ENCODE measurements at regions not wholly inside any gene's neighbourhood (a gene's known extent, or its start where the extent isn't known, plus 50 kb on each side); places are given as distances from the start of the nearest gene placed in this dataset.

DNA sequence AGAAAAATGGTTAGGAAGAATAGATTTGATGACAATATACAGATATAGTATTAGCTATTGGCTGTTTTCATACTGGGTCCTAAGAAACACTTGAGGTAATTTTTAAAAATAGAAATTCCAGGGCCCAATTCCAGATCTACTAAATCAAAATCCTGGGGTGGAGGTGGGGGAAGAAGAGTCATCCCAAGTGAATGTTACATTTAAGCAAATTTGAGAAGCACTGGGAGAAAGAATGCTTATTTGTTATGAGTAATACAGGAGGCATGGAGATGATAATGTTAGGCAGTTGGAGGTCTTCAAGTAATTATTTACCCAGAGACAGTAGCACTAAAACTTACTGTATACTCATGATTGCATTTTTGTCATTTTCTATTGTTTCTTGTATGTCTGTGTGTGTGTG, 93.0 kb upstream of the DAB2 start:
- no peak for DNase-seq (ENCODE audit: low read depth in 2 of 2)

DNA sequence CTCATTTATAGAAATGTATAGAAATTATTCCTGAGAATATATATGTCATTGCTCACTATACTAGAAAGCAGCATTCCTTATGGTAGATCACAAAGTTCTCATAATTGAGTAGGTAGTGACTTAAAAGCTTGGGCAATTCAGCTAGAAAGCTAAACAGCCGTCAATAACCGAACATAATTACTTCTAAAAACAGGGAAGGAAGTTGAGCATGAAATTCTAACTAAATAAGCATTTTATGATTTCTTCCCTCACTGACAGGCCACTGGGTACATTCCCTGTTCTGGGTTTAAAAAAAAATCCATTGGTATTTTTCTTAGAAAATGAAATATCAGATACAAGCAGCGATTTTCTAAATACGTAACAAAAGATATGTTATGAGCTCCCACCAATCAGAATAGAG, 91.1 kb upstream of the DAB2 start:
- DNase-seq (ENCODE audit: low read depth in 2 of 2) = no peak

DNA sequence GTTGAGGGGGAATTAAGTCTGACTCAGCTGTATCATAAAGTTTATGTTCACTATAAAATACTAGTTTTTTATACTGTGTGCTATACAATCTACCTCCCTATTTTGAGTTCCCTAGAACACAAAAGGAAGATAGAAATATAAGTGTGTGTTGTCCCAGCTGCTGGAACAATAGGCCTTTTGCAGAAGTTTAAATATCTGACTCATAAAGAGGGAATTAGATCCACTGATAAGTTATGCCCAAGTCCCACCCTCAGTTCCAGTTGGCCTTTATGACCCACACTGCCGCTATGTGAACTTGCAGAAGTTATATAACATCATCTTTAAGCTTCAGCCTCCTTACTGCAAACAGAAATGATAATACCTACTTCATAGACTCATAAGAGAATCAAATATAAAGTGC, 88.5 kb upstream of the DAB2 start:
- no peak for DNase-seq (ENCODE audit: low read depth in 2 of 2)

DNA sequence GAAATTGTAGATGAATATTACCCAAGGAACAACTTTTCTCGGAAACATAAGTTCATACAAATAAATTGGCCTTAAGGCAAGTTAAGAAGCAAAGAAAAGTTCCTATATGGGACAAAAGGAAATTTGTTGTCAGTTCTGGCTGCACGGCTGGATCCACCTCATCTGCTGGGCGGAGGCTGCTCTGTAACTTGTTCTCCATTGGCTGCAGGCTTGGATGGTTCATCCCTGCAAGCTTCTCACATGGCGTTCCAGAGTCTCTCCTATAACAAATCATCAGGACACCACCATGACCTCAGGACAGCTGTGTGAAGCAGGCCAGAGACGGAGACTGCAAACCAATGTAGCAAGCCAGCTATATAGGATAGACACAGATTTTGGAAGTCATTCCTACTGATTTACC, 81.4 kb upstream of the DAB2 start:
- no peak for DNase-seq (ENCODE audit: low read depth in 2 of 2)

DNA sequence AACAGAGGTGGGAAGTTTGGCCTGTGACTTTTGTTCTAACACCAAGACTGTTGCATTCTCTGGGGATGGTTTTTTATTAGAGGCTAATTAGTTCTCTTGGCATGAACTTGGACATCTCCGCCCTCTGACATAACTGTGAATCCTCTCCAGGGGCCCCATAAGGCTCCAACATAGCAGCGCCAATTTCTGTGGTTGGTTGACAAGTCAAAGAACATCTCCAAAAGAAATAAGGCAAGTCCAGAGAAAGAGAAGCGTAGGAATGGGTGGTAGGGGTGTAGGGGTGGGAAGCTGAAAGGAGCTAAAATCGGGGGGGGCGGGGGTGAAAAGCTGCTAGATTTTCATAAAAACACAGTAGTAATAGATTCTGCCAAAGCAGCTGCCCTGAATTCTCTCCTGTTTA, 81.0 kb upstream of the DAB2 start:
- no peak for DNase-seq (ENCODE audit: low read depth in 2 of 2)

DNA sequence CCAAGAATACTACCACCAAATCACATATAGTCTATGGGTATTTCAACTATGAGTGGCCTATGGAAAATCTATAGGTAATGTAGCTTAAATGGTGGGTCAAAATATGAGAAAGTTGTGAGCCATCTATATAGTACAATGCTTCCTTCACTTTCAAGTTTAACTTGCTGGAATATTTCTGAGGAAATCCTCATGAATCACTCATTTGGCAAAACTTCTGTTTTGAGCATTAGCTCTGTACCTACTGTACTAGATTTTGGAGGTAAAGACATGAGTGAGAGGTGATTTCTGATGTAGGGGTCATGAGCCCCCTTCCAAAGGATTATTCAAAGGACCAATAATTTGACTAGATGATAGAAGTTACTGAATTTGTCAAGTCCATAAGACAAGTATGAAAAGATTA, 80.6 kb upstream of the DAB2 start:
- no peak for DNase-seq (ENCODE audit: low read depth in 2 of 2)

DNA sequence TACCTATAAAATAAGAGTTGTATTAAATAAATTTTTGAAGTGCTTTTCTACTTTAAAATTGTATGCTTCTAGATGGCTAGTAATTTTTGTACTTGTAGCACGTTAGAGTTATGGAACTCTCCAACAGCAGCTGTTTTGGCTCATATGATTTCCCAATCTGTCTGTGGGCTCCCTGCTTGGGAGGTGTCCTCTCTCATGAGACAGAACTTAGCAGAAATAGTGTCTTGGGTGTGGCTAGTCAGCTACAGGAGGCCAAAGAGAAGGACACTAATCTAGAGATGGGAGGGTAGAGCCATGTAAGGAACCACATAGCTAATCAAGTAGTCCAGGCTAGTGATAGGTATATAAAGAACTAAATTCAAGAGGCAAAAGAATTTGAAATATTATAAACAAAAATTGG, 78.4 kb upstream of the DAB2 start:
- DNase-seq (ENCODE audit: low read depth in 2 of 2) = no peak

DNA sequence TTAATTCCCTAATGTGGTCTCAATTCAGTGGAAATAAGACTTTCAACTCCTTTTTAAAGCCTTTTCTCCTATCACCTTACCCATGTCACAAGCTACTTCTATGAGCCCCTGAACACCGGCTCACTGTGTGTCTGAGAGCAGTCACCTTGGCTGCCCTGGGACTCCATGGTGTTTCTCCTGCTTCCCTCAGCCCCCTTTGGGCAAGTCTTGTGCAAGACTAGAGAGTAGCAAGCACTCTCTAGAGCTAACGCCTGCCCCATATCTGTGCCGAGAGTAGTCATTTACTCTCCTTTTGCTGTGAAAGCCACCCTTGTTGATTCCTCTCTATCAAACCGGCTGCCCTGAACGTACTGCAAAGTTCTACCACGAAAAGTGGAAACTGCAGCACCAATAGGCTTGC, 77.9 kb upstream of the DAB2 start:
- no peak for DNase-seq (ENCODE audit: low read depth in 2 of 2)

DNA sequence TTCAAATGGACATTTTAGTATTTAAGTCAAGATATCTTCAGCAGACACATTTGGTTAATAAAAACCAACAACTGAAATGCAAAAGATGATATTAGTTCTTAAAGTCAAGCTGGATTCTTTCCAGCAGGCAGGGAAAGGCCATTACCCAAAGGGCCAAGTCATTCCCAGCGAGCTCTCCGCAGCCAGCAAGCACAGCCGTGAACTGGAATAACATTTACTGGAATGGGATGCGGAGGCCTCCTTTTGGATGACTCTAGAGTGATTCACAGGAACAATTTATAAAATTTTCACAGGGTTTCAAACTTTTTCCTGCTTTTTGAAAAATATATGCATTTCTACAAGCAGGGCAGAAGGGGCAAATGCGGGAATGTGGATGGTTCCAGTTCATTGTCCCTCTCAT, 76.6 kb upstream of the DAB2 start:
- DNase-seq (ENCODE audit: low read depth in 2 of 2) = no peak

DNA sequence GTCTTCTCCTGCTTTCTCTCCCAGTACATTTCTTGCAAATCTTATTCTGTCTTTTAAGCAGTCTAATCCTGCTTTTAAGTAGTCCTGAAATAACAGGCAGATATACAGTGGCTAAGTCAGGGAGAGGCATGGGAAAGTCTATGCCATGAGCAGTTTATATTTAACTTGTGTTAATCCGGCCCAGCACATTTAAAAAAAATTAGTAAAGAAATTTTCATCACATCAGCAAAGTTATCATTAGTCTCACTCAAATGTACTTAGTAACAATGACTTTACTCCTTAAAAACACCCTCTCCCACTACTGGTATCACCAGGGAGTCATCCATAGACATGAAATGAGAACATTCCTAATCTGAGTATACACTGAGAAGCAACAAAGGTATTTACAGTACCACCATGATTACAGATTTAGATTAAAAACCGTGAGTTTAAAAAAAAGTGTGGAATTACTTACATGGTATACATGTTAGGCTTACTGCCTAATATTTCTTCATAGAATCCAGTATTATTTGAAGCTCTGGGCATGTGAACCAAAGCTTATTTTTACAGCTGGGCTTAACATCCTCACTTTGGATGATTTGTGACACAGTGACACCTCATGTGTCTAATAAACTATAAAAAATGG, 75.9 kb upstream of the DAB2 start:
- DNase-seq (ENCODE audit: low read depth in 2 of 2) = no peak

DNA sequence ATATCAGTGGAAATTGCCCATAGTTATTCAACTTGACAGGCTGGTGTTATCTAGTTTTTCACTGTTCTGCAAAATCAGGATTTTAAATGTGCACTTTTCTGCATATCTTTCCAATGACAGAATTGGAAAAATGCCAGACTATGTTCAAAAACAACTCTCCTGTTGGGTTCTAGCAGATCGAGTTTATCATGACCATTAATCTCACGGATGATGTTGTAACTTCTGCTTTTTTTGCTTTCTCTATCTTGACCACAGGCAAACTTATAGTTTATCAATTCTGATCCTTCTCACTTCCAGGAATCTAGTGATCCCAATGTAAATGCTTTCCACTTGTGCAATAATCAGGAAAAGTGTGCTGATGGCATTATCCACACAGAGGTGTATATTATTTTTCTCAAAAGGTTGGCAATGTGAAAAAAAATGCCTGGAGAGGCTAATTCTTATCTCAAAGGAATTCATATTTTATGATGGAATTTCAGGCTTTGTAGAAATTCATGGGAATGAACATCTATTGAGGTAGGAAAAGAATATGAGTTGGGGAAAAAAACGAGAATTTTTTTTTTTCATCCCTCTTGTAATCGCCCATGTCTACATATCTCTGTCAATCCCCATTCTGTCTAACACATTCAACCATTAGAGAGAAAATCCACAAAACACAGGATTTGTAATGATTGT, 73.6 kb upstream of the DAB2 start:
- no peak for DNase-seq (ENCODE audit: low read depth in 2 of 2)

DNA sequence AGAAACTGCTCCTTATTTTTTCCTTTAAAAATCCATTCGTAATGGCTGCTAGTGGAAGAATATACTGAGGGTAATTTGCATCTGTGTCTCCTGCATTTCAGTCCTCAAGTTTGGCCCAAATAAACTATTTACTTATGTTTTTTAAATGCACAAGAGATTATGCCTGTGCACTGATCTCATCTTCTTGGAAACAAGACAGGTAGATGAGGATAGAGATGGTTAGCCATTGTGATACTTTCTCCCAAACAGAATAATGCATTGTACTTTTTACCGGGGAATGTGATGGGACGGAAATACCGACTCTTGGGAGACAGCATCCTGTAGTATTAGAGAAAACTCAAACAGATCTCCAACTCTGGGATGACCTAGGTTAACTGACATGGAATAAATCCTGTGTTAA, 72.5 kb upstream of the DAB2 start:
- DNase-seq (ENCODE audit: low read depth in 2 of 2) = no peak

DNA sequence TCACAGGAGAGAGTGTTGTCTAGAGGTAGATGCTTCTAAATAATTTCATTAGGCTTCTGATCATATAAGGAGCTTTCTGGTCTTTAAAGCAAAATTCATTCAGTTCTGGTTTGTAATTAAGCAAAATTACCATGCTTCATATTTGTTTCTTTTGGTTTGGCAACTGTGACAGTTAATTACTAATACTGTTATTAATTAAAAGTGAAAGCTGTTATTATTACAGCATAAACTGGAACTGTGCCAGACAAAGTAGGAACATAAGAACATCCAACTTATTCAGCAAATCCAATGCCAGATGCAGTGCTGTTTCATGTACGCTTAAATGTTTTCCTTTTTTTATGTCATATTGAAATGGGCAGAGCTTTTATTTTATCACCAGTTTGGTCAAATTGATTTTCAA, 70.4 kb upstream of the DAB2 start:
- no peak for DNase-seq (ENCODE audit: low read depth in 2 of 2)

DNA sequence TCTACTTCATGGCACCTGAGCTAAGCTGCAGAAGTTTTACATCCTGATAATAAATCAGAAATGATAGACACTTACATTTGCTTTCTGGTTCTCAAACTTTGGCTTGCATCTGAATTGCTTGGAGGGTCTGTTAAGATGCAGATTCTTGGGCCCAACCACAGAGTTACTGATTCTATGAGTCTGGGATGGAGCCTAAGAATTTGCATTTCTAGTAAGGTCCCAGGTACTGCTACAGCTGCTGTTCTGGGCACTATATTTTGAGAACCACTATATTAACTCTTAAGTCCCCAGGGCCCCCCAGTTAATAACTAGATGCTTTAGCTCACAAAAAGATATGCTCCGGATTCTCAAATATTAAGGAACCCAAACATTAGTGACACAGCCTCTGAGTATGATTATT, 69.8 kb upstream of the DAB2 start:
- no peak for DNase-seq (ENCODE audit: low read depth in 2 of 2)

DNA sequence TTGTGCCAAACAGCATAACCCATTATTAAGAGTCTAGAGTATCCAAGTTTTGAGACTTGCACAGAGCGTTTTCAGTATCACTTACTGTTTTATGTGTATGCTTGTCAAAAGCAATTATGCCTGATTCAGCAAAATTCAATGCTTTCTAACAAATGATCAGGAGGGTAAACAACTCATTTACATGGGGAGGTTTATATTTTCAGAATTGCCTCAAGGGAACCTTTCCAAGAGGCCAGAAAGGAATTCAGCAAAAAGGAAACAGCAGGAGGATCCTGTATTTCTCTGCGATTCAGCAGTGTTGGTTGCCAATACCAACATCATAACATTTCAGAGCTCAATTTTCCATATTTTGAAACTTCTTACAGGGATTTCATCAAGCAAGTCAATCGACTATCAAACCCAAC, 69.3 kb upstream of the DAB2 start:
- no peak for DNase-seq (ENCODE audit: low read depth in 2 of 2)

DNA sequence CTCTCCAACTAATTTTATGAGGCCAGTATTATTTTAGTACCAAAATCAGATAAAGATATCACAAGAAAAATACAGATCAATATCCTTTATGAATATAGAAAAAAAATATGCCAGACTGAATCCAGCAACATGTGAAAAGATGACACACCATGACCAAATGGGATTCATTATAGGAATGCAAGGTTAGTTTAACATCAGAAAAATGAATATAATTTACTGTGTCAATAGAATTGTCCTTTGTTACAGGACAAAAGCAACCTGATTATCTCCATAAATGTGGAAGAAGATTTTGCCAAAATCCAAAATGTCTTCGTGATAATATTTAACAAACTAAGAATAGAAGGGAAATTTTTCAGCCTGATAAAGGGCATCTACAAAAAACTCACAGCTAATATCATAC, 66.4 kb upstream of the DAB2 start:
- DNase-seq (ENCODE audit: low read depth in 2 of 2) = no peak

DNA sequence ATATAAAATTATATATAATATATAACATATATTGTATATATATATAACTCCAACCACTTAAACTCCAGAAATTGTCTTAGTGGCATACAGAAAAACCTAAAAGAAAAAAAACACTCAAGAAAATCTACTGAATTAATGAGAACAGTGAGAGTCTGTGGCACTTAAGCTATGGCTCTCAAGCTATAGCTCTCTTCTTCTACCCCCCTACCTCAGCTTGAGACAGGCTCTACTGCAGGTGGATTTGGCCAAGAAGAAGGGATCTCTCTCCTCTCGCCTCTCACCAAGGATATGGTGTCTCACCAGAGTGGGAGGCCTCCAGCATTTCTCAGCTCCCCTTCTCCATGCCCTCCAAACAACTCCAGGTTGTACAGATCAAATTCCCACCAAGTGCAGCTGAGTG, 64.5 kb upstream of the DAB2 start:
- no peak for DNase-seq (ENCODE audit: low read depth in 2 of 2)

DNA sequence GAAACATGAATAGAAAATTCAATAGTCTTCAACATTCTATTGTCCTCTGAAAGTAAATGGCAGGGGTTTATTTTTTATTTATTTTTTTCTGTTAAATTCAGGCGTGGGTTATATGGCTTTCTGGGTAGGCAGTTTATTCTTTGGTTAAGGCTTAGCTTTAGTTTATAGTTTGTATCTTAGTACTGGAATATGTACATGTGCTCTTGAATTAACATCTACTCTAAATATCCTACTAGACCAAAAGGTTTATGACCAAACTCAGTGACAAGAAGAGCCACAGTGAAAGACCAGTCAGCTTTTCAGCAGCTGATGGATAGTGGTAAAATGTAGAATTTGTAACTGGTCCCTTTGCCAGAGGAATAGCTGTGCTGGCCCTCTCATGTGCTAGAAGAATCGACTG, 62.0 kb upstream of the DAB2 start:
- DNase-seq (ENCODE audit: low read depth in 2 of 2) = no peak

DNA sequence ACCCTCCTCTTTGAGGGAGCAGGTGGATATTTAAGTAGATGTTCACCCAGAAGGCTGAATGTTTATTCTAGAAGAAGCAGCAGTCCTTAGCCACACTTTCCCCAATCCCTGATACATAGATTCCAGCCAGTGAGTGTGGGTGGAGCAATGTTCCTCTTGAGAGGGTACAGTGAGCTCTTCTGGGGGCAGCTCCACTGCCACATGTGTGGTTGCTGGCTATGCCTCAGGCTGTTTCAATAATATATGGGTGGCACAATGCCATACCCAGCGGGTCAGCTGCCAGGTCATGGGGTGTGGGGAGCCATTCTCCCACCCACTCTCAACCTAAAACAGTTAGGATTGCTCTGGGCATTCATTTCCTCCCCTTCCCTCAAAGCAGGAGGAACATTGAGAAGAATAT, 61.6 kb upstream of the DAB2 start:
- DNase-seq (ENCODE audit: low read depth in 2 of 2) = no peak

DNA sequence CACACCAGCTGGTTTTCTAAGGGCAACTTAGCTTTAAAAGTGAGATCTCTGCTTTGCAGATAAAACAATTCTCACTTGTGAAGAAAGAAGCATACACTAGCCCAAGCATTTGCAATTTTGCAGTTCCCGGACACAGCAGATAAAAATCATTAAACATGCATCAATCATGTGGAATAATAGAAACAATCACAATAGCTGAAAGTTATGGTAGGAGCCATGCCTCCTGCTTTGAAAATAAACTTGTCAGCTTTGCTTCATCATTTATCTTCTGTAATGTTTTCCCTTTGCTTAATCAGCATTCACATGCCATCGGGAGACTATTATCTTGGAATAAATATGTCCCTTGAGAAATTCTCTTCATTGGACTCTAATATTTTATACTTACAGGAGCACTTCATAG, 60.3 kb upstream of the DAB2 start:
- DNase-seq (ENCODE audit: low read depth in 2 of 2) = no peak

DNA sequence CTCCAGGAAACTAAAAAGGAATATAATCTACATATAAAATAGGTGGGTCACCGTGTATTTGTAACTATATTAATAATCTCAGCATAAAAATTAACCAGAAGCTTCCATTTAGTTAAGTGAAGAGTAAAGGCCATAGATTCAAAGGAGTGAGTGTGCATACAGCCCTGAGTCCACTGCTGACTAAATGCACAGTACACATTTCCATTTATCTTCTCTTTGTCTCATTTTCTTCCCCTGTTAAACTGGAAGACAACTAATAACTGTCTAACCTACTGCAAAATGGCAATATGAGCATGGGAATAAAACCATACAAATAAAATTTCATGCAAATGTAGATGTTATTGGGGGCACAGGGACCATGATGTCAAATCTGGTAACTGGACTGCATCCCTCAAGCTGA, 59.9 kb upstream of the DAB2 start:
- DNase-seq (ENCODE audit: low read depth in 2 of 2) = no peak

DNA sequence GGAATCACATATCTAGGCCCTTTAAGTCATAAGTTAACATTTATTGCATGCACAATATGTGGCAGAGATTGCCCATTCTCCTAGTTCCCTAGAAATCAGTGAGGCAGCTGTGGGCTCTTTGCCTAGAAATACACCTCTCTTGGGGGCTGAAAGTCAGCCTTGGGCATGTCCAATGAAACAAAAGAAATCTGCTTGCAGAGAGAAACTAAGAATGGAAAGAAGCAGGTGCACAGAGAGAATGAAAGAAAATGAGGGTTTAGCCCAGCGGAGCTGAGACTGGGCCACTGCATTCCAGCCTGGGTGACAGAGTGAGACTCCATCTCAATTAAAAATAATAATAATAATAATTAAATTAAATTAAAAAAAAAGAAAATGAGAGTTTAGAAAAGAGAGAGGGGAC, 57.3 kb upstream of the DAB2 start:
- DNase-seq (ENCODE audit: low read depth in 2 of 2) = no peak

DNA sequence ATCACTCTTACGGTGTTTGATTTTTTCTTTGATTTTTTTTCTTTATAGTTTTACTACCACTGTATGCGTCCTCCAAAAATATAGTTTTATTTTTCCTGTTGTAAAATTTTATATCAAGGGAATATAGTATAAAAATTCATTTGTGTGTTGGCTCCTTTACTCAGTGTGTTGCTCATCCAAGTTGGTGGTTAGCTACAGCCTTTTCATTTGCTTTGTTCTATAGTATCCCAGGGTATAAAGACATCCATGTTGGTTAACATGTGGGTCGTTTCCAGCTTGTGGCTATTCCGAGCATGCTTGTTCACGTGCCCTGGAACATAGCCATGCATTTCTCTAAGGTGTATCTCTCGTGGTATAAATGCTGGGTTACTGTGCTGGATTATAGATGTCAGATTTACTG, 54.8 kb upstream of the DAB2 start:
- DNase-seq (ENCODE audit: low read depth in 2 of 2) = no peak

DNA sequence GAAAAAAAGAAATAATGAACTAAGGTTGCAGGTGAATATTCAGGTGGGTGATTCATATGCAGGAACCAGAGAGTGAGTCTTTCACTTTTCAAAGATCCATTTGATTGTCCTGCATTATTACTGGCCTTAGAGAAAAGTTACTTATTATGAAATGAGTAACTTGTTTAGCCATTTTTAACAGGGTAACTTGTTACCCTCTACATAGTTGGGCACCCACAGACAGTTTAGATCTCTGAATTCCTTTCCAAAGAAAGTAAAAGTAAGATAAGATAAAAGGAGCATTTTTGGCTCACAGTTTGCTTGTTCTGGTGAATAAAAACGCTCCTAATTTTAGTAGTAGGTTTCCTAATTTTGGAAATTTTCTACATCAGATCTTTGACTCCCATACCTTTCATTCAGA, 54.1 kb upstream of the DAB2 start:
- DNase-seq (ENCODE audit: low read depth in 2 of 2) = no peak
